ENCODE measurements at regions not wholly inside any gene's neighbourhood (a gene's known extent, or its start where the extent isn't known, plus 50 kb on each side); places are given as distances from the start of the nearest gene placed in this dataset.
"Not testable (repeated sequence)": the region's sequence is repeated elsewhere in the genome, so short reads cannot be mapped to it uniquely, and the experiment has no call there.

DNA sequence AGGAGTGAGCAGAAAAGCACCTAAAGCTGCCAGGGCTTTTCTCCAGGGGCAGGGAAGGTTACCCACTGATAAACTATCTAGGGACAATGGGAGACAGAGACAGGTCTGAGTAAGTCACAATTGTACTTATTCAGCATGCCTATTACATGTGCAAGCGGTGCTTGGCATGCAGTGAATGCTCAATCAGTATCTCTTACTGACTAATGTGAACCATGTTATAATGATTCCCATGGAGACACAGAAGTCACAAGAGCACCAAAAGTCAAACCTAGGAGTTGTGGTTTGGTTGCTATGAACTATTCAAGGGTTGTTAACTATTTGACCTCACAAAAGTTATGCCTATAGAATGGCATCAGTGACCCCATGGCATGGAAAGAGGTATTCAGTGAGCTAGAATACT, 50.0 kb upstream of the RASGRP1 start:
- no peak for DNase-seq

DNA sequence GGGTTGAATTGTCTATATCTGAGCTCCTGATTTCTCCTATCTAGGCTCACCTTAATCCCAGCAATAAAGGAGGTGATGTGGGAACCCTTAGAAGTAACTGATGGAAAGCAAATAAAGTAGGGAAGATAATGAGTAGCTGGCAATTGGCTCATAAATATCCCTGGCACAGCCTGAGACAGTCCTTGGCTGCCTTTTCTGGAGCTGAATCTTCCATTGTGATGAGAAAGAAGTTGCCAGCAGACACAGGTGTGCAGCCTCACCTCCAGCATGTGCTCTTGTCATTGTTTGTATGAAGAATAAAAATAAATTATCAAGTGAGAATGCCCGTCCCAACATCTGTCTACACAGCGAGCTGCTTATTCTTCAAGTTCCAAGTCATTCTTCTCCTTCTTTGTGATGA, 53.2 kb upstream of the RASGRP1 start:
- DNase-seq = no peak

DNA sequence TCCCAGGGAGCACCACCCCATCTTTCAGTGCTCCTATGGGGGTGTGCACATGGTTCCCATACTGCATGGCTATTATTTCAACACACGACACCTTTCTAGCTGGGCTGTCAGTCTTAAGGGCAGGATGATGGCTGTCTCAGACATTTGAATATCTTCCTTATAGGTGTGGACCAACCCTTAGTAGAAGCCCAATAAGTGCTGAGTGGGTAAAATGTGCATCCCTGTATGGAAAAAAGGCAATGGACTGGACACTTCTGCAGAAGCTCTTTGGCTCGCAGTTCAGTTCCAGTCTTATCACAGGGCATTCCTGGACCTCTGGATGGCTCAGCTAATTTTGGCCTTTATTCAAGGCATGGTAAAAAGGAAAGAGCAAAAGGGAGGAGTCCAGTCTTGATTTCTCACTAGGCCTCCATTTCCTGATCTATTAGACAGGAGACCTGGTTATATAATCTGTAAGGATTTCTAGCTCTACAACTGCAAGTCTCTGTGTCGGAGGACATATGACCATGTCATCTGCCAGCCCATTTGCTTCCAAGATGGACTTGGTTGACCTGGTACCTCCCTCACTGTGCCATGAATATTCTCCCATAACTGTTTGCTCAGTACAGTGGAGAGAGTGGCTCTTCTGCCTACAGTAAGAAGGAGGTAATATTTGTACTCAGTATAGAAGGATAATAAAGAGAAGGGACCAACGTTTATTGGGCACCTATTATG, 53.8 kb upstream of the RASGRP1 start:
- DNase-seq = no peak

DNA sequence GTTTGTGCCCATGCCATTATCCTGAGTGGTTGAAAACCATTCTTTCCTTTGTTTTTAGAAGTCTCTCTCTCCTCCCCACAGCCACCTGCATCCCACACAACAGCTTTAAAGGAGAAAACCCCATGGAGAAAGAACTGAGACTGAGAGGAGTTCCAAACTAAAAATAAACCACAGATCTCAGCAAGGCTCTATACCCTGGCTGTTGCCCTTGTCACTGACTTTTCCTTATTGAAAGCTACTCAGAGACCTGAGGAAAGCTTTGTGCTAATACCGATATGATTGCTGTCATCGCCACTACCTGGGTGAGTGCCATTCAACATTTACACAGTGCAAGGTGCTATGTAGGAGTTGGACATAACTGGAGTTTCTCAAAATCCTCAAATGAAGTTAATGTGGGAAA, 55.5 kb upstream of the RASGRP1 start:
- DNase-seq = no peak

DNA sequence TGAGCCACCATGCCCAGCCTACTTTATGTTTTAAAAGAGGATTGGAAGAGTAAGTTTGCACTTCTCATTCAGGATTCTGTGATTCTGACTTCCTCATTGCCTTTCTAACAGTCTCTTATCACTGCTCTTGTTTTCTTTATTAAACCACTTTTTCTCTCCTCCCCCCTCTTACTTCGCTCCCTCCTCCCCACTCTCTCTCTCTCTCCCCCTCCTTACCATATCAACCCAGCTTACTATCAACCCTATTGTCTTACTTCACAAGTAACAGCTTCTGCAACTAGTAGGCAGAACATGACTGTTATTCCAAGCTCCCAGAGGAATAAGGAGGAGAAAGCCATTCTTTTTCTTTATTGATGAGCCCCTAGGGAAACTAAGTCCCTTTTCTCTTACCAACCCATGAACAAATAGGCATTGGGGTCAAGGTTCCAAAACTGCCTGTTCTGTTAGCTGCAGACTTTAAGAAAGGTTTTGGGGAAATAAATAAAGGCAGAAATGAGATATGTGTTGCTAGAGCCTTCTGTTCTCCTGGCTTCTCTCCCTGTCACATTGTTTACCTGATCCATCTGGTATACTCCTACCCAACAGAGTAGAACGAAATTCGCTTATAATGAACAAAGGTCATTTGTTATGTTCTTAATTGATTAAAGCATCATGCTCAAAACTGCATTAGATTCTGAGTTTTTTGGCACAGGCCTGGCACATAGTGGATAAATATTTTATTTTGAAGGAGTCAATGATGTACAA, 56.4 kb upstream of the RASGRP1 start:
- DNase-seq = no peak

DNA sequence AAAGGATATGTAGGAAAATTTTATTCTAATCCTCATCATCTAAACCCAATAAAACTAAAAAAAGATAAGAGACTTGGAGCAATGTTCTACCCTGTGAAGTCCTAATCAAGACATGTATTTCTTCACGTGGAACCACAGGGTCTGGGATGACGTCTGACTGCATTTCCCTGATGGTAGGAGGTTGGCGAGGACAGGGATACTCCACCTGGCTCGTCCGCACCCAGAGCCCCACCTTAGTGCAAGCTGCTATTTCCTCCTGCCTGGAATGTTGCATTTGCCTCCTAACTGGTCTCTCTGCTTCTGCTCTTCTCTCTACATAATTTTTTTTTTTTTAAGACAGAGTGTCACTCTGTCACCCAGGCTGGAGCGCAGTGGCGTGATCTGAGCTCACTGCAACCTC, 57.7 kb upstream of the RASGRP1 start:
- DNase-seq = no peak

DNA sequence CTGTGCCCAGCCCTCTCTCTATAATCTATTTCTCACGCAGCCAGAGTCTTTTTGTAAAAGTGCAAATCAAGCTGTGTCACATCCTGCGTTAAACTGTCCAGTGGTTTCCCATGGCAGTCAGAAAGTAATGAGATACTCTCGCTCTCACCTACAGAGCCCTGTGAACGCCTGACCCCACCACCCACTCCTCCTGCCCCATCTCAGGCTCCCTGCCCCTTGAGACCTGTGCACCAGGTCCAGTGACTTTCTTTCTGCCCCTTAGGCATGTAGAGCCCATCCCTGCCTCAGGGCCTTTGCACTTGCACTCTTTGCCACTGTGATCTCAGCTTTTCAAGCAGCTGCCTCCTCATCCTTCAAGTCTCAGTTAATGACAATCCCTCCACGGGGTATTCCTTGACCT, 58.3 kb upstream of the RASGRP1 start:
- no peak for DNase-seq

DNA sequence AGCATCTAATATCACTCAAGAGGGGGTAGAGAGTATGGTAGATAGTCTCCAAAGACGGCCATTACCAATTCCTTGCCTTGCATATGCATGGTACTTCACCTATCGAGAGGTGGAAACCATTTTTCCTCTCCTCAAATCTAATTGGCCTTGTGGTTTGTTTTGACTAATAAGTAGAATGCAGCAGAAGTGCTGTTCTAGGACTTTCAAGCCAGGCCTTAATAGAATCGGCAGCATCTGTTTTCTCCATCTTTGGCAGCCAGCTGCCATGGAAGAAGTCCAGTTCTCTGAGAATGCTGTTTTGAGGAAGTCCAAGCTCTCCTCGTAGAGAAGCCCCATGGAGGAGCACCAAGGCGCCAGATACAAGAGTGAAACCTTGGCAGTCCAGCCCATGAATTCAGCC, 59.1 kb upstream of the RASGRP1 start:
- DNase-seq = no peak

DNA sequence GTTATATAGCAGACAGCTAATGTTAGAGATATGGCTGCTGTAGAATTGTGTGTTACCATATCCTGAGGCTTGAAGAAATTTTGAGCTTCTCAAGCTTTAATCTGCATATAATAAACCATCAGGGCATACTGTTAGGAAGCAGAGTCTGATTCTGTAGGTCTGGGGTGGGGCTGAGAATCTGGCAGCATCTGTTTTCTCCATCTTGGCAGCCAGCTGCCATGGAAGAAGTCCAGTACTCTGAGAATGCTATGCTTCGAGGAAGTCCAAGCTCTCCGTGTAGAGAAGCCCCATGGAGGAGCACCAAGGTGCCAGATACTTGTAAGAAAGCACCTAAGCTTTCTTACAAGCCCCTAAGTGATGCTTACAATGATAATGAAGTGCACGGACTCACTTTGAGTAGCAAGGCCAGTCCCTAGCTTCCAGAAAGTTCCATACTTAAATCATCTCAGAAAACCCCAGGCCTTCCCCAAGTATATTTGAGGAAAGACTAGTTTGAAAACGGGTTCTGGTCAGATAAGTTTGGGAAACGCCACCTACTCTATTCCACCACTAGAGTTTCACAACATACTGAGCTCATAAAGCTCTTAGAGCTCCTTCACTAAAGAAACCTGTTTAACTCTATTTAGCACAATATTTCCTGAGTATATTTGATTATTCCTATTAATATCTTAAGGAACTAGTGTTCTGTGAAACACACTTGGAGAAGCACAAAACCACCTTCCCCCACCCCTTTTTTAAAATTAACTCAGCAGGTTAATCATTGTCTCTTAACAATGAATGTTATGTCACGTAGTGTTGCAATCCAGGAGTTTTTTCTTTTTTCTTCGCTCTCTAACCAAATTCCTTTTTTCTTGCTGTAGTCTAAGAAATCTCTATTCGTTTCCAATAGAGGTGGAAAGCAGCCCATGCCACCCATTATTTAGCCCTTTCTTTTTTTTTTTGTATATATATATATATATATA, 59.9 kb upstream of the RASGRP1 start:
- no peak for DNase-seq

DNA sequence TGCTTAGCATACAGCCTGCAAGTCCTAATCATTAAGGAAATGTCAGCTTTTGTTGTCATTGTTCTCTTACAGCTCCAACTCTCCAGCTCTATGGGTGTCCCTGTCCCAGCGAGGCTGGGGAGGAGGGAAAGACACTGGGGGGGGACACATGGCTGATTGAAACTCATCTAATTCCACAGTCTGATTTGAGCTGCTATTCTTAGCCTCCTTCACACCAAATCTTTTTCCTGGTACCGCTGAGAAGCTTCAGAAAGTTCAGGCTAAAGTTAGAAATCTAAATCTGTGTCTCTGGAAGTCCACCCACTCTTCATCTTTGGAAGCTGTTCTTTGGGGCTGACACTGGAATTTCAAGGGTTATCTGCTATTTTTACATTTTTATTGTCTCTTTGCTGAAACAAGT, 61.3 kb upstream of the RASGRP1 start:
- DNase-seq = no peak

DNA sequence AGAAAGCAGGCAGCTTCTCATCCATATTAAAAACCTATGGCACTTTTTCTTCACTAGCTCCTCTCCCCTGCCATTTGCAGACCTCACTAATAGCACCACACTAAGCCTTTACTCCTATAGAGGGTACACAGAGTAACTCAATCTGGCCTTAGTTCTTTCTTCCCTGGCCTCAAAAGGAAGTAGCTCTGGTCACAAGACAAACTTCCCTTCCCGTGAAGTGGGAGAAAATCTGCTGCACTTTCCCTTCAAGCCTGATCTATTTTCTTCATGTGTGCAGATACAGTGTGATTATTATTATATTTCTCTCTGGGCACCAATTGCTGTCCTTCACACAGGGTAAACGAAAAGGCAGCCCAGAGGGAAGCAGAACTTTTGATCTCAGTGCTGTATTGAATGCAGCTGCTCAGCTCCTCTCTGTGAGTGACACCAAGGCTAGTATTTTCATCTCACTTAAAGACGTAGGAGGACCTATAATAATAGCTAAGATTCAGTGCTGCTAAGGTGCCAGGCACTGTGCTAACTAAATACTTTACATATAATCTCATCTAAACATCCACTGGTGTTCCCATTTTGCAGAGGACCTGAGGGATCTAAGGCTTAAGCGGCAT, 61.9 kb upstream of the RASGRP1 start:
- no peak for DNase-seq

DNA sequence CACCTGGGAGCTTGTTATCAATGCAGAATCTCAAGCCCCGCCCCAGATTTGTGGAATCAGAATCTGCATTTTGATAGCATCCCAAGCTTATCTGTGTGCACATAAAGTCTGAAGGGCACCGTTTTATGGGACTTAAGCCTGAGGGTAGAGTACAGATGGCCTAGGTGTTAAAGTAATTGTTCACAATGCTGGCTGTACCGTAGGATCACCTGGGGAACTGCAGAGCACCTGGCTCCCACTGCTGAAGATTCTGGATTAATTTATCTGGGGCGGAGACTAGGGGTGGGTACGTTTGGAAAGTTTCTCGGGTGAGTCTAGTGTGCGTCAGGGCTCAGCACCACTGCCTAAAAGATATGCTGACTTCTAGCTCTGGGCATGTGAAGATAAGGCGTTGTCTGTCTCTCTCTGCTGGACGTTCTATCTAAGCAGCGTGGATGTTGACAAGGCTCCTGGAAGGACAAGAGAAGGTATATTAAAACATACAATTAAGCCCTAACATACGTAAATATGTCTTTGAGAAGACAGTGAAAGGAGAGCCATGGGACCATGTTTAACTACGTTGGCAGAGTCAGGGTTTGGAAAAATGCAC, 63.2 kb upstream of the RASGRP1 start:
- DNase-seq = no peak

DNA sequence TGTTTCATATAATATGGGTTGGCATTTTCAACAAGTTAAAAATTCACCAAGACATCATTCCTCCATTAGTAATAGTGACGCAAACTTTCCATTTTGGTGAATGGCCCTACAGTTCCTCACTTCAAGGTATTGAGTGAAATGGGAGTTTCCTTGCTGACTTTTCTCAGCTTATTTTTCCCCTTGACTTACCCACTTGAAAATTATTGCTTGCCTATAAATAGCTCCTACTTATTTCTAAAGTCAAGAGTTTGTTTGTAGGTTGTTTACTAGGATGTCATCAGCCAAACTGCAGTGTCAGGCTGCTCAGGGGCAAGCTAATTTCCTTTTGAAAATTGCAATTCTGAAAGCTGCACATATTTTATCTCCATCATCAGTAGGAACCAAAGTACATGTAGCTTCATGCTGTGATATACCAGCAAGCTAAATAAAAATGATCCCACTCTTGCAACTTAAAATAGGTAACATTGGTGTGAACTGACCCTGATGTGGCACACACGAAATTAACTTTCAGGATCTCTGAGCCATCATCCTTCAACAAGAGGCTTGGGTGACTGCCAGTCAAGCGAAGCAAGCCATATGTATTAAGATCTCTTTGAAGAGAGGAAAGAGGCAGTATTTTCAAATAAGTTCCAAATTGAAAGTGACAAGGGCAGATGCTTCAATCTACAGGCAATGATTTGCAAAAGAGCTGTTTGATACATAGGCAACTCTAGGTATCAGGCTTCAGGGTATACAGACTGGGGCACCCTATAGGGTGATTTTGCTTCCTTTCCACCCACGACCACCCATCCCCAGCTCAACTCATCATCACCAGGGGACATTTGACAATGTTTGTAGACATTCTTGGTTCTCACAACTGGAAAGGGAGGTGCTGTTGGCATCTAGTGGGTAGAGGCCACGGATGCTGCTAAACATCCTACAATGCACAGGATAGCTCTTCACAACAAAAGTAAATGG, 66.8 kb upstream of the RASGRP1 start:
- DNase-seq = no peak

DNA sequence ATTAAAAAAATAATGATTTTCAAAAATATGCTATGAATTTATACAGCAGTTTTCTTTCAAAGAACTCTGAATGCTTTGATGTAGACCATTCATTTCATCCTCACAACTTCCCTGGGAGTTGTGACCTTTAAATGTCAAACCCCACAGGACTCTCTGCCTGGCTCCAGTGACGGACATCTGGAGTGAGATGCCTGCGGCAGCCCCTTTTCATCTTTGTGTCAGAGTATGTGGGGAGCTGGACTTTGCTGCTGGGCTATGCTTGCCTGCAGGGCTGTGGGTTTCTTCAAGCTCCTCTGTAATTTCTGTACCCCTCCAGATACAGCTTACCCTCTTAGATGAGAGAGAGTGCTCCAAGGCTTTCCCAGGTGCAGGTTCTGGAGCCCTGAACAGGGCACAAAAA, 70.6 kb upstream of the RASGRP1 start:
- DNase-seq = no peak

DNA sequence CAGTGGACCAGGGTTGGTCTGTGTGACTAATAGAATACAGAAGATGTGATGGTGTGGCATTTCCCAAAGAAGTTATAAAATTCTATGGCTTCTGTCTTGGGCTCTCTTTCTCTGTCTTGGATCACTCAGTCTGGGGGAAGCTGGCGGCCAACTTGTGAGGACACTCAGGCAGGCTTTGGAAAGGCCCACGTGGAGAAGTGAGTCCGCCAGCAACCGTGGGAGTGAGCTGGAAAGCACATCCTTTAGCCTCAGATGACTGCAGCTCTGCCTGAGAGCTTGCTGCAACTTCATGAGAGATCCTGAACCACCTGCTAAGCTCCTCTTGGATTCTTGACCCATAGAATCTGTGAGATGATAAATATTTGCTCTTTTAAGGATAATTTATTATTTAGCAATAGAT, 72.0 kb upstream of the RASGRP1 start:
- no peak for DNase-seq

DNA sequence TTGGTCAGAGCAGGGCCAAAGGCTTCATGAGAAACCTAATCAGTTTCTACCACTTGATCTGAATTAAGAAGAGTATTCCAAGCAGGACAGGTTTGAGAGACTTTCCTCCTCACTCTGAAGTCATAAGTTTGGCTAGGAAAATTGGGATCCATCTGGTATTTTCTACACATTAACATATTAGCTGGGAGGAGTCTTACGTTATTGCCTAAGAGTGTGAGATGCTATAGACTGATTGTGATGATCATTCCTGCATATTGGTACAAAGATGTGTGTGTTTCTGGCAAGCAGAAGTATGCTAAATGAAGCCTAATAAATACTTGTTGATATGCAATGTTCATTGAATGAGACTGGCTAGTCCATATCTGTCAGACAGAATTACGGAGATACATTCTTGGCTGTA, 73.5 kb upstream of the RASGRP1 start:
- no peak for DNase-seq

DNA sequence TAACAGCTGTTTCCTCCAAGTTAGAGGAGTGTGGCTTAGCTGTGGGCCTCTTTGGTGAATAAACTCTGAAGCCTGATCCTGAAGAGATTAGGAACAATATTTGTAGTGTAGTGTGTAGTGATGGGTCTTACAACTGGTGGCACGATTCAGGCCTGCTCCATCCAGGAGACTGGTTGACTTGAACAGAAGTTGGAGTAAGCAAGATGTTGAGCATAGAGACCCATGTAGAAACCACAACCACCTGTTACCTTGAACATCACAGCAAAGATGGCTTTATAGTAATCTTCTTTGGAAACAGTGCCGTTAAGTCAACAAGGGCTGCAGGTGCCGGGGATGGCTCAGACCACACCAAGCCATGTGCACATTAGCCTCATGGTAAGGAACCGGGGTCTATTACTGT, 74.2 kb upstream of the RASGRP1 start:
- DNase-seq = no peak

DNA sequence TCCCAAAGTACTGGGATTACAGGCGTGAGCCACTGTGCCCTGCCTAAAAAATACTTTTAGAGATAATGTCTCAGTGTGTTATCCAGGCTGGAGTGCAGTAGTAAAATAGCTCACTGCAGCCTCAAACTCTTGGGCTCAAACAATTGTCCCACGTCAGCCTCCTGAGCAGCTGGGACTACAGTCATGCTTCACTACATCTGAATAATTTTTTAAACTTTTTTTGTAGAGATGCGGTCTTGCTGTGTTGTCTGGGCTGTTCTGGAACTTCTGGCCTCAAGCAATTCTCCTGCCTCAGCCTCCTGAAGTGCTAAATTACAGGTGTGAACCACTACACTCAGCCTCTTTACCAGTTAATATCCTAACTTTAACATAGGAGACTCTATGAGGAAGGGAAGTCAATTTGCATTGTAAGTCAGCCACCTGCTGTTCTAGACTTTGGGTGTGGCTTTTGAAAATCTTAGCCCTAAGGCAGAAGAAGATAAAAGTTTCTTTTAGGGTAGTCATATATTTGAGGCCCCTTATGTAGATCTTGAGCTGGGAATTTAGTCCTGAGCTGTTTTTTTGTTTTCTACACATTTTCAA, 78.2 kb upstream of the RASGRP1 start:
- DNase-seq = no peak

DNA sequence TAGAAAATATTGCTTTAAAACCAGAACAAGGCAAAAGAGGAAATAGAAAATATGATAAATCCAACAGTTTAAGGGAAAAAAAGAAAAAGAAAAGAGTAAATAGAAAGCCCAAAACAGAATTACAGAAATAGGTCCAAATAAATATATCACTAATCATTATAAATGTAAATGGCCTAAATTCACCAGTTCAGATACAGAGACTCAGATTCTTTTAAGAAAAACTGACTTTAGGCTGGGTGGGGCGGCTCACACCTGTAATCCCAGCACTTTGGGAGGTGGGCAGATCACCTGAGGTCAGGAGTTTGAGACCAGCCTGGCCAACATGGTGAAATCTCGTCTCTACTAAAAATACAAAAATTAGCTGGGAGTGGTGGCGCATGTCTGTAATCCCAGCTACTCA, 79.7 kb upstream of the RASGRP1 start:
- DNase-seq = not testable (repeated sequence)

DNA sequence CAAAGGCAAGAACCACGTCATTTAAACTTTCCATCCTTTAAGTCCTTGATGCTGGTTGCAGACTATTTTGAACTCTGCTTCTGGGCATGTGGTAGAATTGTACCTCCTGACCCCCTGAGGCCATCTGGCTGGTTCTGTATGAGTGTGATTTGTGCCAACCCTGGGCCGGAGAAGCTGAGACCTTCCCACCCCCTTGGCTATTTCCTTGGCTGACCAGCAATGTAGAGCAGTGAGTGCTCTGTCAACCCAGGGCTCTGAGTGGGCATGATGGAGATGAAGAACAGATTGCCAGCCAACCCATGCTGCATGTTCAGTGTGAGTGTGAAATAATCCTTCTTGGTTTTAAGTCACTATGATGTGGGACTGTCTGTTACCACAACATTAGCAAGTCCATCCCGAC, 82.1 kb upstream of the RASGRP1 start:
- no peak for DNase-seq

DNA sequence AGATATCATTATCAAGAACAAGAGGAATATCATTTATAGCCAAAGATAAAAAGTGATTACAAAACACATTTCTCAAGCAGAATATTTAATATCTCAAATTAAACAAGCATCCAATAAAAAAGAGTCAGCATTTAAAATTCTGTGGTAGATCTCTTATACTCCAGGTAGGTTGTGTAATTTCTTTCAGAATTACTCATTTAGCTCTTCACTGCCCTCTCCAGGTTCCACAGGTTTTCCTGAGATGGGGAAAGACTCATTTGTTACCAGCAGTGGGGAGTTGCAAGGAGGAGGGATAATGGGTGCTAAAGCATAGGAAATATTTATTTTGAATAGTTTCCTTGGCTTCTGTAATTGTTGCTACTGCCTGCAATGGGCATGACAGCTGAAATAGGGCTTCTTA, 83.1 kb upstream of the RASGRP1 start:
- no peak for DNase-seq
